T1000 (cell line): ENCODE measurements at regions not wholly inside any gene's neighbourhood (a gene's known extent, or its start where the extent isn't known, plus 50 kb on each side); places are given as distances from the start of the nearest gene placed in this dataset.
"Not testable (repeated sequence)": the region's sequence is repeated elsewhere in the genome, so short reads cannot be mapped to it uniquely, and the experiment has no call there.

Experiments used
- DNase-seq: peaks from one replicate; lab custom pipeline; 2025; ENCODE audit warnings: mixed read lengths; lab: John Stamatoyannopoulos, UW

DNA sequence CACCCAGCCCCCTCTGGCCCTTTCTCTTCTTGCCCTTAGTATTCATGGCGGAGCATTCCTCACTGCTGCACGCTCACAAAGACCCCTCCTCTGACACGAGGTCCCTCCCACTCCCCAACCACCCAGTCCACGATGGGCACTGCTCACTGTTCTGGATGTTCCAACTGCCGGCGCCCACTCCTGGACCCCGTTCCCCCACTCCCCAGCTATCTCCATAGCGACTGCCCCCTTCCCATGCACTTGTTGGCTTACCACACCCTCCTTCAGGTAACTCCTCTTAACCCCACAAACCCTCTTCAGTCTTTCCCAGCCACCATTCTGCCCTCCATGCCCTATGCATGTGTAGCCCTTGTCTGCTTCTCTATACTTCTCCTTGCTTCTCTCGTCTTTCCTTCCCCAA, 961.5 kb upstream of the DEFB115 start:
- not testable (repeated sequence) for DNase-seq

- not testable (repeated sequence) for DNase-seq
Measured at GRCh38 chr20:30297878-30298595, 959.4 kb upstream of the DEFB115 start.

- not testable (repeated sequence) for DNase-seq
Measured at GRCh38 chr20:30300220-30300642, 957.2 kb upstream of the DEFB115 start.

- DNase-seq, result not testable (repeated sequence)
Measured at GRCh38 chr20:30302786-30303185, 954.7 kb upstream of the DEFB115 start.

DNA sequence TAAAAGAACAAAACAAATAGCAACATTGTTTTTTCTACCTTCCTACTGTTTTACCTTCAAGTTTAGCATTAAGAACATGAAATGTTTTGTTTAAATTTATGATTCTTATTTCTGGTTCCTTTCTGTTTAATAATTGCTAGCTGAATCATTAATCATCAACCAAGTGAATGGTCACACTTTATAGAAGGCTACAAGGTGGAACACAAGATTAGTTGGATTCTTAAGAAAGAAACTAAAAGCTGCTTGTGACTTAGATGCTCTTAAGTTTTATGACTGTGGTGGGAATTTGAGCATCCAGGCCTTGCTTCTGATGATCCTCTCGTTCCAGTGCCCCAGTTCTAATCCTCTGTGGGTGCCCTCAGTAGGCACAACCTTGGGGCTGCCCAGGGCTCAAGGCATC, 947.5 kb upstream of the DEFB115 start:
- DNase-seq, result not testable (repeated sequence)

DNA sequence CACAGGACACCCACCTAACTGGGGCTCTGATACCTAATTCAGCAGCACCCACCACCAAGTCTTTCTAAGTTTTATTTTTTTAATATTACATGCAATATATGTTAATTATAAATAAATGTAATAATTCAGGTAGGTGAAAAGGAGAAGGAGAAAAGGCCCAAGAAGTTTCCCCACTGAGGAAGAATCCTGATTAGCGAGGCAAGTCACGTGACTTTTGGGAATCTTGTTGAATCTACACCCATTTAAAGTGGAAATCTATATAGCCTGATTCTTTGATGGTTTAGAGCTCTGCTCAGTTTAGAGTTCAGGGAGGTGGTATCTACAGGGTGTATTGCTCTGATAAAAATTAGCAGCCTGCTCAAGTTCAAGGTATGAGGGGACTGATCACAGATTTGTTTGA, 947.1 kb upstream of the DEFB115 start:
- not testable (repeated sequence) for DNase-seq

DNA sequence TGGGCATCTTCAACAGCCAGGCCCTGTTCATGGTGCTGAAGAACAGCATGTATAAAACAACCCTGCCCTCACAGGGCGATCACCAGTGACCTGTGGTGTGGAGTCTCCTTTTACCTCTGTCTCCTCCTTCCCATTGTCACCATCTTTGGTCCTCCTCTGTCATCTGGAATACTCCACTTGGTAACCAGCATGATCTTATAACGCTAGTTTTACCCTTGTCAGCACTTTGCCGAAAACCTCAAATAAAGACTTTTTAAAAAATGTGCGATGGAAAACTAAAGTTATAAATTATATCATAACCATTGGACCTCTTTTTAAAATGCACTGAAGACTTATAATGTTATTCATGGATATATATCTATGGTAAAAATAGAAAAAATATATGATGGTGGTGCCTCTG, 945.2 kb upstream of the DEFB115 start:
- not testable (repeated sequence) for DNase-seq

GRCh38 chr20:30313660-30314059, 943.8 kb upstream of the DEFB115 start:
- DNase-seq, result not testable (repeated sequence)

DNA sequence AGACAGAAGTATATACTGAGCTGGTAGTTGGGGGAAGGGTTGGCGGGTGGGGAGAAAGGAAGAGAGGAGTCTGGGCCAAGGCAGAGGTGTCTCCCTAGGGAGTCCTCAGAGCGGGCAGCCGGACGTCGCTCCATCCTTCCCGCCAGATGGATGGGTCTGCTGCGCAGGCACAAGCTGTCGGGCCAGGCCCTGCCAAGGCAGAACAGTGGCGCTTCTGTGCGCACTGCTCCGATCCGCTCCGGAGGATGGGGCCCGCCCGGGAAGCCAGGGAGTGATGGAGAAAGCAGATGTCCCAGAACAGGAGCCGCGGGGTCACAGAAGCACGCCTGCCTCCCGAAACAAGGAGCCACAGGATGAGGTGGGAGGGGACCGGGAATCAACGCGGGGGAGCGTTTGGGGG, 941.4 kb upstream of the DEFB115 start:
- not testable (repeated sequence) for DNase-seq

DNA sequence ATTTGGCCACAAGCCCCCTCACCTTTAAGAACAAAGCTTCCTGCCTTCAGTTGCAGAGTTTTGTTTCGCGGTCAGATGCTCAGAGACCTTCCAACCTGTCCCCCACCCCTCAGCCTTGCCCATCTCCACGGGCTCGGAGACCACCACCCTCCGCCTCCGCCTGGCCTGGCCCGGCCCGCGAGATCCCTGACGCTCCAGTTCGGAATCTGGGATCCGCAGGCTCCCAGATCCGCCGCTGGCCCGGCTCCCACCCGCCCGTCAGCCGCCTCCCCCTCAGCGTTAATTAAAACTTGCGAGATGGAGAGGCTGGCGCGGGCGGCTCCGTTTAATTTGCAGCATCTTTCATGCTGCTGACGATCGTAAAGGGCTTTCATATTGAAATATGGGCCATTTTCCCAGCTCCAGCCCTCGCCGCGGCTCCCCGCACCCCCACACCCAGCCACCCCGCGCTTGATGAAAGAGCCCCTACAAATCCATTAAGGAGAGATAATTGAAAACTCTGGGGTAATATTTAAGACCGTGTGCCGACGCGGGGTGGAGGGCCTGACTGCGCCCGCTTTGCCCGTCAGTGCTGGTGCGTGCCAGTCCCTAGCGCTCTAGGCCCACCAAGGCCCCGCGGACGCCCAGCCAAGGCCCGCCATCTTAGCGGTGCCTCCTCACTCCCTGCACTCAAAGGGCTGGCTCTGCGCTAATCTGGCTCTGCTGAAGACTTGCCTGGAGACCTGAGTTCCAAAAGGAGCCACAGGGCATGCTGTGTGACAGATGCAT, 940.7 kb upstream of the DEFB115 start:
- not testable (repeated sequence) for DNase-seq

DNA sequence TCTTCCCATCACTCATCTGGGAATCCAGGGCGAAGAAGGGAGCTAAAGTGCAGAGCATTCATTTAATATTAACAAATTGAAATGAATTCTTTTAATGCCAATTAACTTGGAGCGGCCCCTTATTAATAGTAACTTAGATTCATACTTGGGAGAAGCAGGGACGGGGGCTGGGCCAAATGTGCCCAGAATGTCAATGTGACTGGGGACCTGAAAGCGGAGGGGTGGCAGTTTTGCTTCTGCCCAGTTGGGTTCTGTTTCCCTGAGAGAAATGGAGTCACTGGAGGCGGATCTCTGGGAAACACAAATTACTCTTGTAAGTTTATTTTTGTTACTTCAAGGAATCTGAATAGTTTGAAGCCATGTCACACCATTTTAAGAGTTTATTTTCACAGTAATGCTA, 923.7 kb upstream of the DEFB115 start:
- DNase-seq, result not testable (repeated sequence)

GRCh38 chr20:30337556-30337955, 919.9 kb upstream of the DEFB115 start:
- not testable (repeated sequence) for DNase-seq

GRCh38 chr20:30348932-30349331, 908.5 kb upstream of the DEFB115 start:
- DNase-seq, result not testable (repeated sequence)

DNA sequence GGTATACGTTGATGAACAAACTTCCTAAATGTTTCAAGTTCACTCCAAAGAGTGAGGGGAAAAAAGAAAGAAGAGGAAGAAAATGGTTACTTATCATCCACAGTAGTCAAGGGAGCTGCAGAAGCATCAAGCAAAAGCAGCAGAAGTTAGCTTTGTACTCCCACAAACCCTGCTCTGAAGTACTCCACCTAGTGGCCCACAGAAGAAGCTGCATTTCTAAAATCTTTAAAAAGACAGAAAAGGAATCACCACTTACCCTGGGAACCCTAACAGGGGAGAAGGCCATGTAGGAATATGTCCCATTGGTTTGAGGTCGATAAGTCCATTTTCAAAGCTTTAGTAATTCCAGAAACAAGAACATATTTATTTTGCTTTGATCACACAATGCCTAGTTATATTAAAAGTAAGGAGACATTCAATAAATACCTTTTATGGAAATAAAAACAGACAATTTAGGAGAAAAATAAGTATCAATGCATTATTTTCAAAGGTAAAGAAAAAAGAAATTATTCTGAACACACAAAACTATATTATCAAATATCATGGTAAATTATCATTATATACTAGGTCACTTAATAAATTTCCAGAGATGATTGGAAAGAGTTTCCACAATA, 900.5 kb upstream of the DEFB115 start:
- DNase-seq, result not testable (repeated sequence)

DNA sequence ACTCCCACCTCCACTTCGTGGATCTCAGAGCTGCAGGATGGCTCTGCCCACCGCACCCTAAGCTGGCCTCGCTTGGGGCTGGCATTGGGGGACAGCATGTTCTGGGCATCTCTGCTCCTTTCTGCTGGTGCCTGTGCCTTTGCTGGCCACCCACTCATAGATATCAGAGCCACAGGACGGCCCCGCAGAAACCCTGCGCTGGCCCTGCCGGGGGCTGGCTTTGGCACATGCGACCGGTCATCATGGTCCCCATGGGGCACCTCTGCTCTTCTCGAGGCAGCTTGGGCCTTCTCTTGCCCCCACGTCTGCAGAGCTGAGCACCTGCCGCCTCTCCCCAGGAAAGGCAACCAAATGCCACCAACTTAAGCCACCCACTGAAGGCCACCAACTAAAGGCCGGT, 895.7 kb upstream of the DEFB115 start:
- DNase-seq, result not testable (repeated sequence)

DNA sequence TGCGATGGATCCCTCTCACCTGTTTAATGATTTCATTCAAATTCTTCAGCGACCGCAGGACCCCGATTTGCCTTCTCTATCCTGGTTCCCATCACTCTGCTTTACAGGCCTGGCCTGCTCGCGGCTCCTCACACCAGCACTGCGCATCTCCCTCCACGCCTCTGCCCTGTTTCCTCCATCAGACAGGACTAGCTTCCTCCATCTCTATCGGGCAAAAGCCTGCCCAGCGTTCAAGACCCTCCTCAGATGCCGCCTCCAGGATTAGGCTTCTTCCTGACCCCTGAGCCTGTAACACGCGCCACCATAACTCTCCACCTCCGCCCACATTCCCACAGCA, 881.1 kb upstream of the DEFB115 start:
- DNase-seq, result not testable (repeated sequence)

DNA sequence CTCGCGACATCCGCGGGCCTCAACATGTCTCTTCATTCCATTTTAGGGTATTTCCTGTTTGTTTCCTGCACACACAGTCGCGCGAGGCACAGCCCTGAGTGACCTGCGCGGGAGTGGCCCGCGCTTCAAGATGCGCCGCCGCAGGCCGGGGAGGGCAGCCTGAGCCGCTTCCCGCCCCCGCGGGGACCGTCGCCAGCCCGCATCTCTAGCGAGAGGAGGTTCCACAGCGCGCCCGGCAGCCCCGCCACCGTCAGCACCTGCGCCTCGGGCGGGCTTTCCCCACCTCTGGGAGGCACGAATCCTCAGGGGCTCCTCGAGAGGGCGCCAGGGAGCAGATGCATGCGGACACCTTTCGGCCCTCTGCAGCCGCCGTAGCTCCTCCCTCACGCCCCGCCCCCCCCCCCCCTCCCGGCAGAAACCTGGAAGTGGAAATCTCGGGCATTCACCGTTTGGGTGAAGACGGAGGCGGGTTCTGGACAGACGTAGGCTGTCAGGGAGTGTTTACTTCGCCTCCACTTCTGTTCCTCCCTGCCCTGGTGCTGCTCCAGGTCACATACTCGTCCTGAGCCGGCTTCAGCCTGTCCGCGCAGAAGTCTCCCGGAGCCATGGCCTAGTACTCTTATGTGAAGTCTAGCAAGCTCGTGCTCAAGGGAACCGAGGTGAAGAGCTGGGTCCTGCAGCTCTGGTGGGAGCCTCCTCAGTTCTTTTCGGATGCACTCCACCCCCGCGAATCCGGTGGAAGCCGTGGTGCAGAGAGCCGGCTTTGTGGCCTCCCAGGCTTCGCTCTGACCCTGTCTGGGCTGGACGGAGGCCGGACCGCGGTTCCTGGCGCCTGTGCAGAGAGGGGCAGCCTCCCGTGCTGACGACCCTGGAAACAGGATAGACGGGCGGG, 880.5 kb upstream of the DEFB115 start:
- peak; percentile 67 for DNase-seq

- DNase-seq, result not testable (repeated sequence)
Measured at GRCh38 chr20:30378317-30378716, 879.1 kb upstream of the DEFB115 start.

GRCh38 chr20:30378721-30379120, 878.7 kb upstream of the DEFB115 start:
- not testable (repeated sequence) for DNase-seq

DNA sequence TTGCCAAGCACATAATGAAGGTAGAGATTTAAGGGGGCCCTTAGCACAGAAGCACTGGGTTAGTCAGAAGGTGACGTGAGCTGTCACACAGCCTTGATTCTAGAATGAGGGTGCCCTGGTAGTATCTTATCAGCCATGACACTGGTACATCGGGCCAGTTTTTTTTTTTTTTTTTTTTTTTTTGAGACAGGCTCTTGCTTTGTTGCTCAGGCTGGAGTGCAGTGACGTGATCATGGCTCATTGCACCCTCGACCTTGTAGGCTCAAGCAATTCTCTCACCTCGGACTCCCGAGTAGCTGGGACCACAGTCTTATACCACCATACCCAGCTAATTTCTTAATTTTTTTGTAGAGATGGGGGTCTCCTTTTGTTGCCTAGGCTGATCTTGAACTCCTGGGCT, 872.6 kb upstream of the DEFB115 start:
- DNase-seq, result not testable (repeated sequence)

- DNase-seq, result not testable (repeated sequence)
Measured at GRCh38 chr20:30386099-30386498, 871.4 kb upstream of the DEFB115 start.

GRCh38 chr20:30387823-30388222, 869.6 kb upstream of the DEFB115 start:
- DNase-seq, result not testable (repeated sequence)
